HG02588 (cell line): ENCODE measurements at regions not wholly inside any gene's neighbourhood (a gene's known extent, or its start where the extent isn't known, plus 50 kb on each side); places are given as distances from the start of the nearest gene placed in this dataset.
"Not testable (repeated sequence)": the region's sequence is repeated elsewhere in the genome, so short reads cannot be mapped to it uniquely, and the experiment has no call there.

Source experiments
- ATAC-seq: cut with Tn5 transposase; IDR thresholded peaks from one replicate; pipeline ENCODE4 v1.9.1; 2021; ENCODE audit warnings: mild to moderate bottlenecking, moderate library complexity; ENCODE audit not compliant: unreplicated experiment

GRCh38 chr18:34942276-34942675 lies 98.9 kb upstream of the MAPRE2 start:
- no peak for ATAC-seq

- ATAC-seq: no peak
Observed at GRCh38 chr18:34942975-34943374, 98.2 kb upstream of the MAPRE2 start.

- ATAC-seq: no peak
Observed at GRCh38 chr18:34943587-34943986, 97.6 kb upstream of the MAPRE2 start.

DNA sequence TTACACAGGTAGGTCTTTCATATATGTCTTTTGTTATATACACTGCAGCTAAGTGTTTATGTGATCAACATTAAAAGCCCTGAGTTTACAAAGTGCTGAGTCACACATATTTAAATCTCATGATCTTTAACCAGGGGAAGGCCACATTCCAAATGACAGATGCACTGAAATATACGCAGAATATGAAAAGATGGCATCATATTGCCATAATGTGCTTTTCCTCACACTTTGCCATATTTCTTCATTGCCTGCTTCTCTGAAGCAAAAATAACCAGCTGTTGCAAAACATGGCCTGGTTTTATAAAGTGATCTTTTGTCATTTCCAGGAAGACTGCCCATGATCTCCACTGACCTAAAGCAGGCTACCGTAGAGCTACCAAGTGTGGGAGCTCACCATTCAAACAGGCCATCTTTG lies 93.5 kb upstream of the MAPRE2 start:
- no peak for ATAC-seq

- no peak for ATAC-seq
Observed at GRCh38 chr18:34951625-34952379, 89.4 kb upstream of the MAPRE2 start.

DNA sequence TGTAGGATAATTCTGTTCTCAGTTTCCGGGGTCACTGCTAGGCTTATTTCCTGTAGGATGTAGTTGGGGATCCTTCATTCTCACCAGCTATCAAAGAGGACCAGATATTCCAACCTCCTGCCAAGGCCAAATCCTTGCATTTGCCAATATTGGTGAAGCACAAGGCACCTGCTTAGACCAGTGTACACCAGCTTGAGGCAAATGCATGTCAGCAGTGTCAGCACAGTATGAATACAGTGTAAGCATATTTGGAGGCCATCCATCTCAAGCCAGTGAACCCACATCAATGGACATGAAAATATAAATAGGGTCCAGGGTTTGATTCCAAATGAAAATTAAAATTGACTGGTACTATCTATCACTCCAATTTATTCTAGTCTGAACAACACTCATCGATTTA lies 88.0 kb upstream of the MAPRE2 start:
- no peak for ATAC-seq

GRCh38 chr18:34955494-34955893 lies 85.7 kb upstream of the MAPRE2 start:
- not testable (repeated sequence) for ATAC-seq

GRCh38 chr18:34956663-34957062 lies 84.5 kb upstream of the MAPRE2 start:
- no peak for ATAC-seq

DNA sequence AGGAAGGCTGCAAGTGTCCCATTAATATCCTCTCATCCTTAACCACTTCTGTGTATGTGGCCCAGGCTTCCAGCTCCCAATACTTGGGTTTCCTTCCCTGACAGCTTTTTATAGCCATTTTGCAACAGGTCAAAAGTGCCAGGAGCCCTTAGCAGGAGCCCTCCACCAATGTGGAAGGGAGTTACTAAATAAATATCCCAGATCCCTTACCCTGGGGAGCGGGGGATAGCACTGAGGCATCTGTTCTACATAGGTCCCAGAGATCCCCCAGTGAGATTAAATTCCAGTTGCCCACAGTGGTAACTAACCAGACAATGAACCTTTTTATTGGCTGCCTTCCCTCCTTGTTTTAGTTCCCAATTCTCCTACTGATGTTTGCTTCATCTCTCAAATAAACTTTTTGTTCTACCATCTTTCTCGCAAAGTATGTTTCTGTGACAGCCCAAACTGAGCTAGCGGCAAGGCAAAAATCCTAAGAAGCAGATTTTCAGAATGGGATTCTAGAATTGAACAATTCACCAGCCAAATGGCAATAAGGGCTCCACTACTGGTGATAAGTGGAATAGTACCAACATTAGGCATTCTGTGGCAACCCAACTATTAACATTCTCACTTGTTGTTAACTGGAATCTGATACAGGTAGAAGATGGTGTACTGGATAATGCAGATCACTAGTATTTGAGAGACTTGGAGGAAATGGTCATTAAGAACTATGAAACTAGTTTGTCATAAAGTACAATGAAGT lies 83.9 kb upstream of the MAPRE2 start:
- ATAC-seq: no peak

- no peak for ATAC-seq
Observed at GRCh38 chr18:34957864-34958259, 83.4 kb upstream of the MAPRE2 start.

DNA sequence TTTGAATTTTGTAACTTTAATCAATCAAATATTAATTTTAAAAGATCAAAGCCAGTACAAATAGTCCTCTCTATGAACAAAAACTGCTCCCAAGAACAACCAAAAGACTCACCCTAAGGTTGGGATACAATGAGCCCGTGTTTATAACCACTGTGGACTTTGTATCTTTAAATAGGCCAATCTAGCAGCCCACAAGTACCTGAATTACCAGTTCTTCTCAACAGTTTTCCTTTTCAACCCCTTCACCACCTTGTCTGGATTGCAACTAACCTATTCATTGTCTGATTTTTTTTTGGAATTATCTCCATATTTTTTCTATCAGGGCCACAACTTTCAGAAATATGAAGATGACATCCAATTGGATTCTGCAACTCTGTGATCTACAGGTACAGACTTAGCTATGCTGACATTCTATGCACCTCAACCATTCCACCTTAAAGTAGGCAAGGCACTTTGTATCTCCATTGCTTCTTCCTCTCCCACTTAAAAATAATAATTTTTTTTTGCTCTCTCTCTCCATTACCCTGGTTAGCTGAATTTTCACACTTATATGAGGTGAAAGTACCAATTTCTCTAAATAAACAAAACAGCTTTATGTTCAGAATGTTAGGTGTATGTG lies 81.9 kb upstream of the MAPRE2 start:
- ATAC-seq: no peak

DNA sequence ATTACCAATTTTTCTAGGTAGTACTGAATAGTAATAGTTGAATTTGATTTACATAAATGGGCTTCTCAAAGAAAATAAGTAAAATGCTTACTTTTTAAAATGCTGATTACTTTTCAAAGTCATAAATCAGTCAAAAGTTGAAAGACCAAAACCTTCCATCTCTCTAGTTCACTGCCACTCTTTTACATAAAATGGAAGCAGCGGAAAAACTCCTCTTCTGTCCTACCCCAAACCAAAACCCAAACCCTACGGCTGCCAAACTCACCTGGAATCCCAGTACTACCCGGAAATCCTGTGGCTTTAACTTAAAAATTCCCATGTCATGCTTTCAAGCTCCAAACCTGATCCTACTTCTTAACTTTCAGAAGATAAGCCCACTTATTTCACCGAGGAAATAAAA lies 81.2 kb upstream of the MAPRE2 start:
- no peak for ATAC-seq

GRCh38 chr18:34965108-34965507 lies 76.1 kb upstream of the MAPRE2 start:
- ATAC-seq: no peak

DNA sequence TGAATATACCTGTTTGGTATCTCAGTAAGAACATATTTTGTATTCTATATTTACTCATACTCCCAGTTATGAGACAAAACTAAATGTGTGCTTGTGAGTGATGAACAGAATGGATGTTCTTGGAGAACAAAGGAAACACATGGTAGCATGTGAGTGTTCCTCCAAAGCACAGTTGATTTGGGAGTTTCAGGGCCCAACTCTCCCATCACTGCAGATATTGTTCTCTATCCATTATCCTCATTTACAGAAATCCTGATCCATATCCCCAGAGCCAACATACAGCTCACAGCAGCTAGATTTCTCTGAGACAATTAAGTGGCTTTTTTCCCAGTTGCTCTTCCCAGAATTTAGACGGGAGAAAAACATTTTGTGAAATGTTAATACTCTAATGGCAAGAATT lies 75.6 kb upstream of the MAPRE2 start:
- no peak for ATAC-seq

DNA sequence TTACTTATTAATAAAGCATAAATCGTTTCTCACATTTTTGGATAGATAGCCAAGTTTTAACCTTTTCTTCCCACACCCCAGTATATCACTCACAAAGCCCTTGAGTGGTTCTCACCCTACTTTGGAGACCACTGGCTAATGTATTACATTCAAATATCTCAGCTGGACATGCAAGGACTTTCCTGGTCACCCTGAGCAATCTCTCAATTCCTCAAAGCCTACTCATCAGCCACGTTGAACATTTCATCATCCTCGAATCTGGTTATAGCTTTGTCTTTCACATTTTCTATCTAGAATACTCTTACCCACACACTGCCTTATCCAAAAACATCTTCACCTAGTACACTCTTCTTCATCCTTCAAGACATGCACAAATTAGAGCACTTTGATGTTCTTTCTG lies 71.1 kb upstream of the MAPRE2 start:
- no peak for ATAC-seq

DNA sequence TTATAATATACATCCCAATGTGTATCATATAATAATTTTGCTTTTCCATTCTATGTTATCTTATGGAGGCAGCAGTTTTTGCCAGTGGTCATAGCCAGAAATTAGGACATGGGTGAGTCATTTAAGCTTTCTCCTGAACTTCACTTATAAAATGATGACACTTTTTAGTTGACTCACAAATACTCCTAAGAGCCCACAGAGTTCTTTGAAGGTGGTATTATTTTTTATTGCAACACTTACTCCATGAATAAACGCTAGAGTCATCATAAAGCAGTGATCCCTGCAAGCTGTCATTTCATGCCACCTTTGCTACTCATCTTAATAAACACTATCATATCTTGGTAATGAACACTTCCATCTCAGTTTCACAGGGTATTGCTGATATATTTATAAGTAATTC lies 69.9 kb upstream of the MAPRE2 start:
- ATAC-seq: no peak

GRCh38 chr18:34972765-34973414 lies 68.3 kb upstream of the MAPRE2 start:
- no peak for ATAC-seq

DNA sequence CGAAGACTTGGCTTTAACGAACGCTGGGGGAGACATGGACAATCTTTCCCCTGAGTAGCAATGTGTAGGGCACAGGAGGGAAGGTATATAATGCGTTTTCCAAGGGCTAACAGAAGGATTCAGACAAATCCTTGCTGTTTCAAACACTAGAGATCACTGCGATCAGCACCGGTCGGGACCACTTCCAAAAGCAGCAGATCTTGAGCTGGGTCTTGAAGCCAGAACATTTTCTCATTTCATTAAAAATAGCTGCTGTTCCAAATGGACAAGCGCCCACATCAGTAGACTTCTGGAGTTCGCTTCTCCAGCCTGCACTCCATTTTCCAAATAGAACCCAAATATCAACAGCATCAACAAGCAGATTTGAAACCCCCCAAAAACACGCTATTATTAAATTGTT lies 65.1 kb upstream of the MAPRE2 start:
- no peak for ATAC-seq

DNA sequence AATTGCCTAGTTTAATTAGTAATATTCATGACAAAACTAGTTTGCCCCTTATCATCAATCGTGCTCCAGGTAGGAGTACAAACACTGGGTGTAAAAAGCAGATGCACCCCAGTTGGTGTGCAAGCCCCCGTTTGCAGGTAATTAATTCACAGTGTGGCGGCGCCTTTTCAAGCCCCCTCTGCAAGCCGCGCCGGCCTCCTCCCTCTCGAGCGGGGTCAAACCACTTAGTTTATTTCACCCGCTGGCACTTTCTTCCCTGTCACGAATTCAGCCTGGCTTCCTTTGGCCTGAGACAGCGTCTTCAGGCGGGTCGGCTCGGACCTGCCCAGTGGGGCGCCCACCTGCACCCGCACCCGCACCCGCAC lies 64.7 kb upstream of the MAPRE2 start:
- peak; percentile 3 for ATAC-seq

DNA sequence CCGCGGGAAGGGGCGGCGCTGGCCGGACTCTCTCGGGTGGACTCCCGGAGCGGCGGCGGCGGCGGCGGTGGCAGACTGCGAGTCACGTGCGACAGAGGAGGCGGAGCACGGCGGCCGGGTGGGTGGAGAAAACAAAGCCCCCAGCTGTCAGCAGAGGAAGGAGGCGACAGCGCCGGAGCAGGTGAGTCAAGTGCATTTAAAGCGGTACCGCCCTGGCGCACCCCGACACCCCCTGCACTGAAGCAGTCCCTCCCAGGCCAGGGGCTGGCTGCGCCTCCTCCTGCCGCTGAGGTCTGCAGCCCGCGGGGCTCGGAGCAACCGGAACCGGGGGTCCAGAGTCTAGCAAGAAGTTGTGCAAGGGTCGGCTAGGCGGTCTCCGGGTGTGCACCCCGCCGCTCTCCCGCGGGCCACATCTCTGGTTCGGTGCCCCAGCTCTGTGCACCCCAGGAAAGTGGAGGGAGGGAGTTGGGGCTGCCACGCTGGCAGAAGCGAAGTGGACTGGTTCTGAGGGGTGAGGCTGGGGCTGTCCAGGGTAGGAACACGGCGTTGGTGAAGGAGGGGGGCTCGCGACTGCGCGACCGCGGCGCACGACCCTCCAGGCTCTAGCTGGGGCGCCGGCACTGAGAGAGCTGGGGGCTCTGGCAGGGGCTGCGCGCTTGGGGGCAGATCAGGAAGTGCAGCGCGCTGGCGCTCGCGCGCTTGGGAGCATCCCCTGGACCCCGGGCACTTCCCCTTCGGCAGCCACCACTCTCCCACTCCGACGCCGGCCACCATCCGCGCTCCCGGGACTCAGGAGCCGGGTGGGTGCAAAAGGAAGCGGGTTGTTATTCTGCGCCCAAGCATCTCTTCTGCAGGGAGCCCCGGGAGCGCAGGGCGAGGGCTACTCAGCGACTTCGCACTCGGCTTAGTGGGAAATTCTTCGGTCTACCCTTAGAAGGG lies 64.0 kb upstream of the MAPRE2 start:
- peak; percentile 55 for ATAC-seq
